ENCODE measurements at regions not wholly inside any gene's neighbourhood (a gene's known extent, or its start where the extent isn't known, plus 50 kb on each side); places are given as distances from the start of the nearest gene placed in this dataset.

- no peak for TF ChIP-seq SRF (IDR thresholded peaks at IDR 0.05; ENCODE audit: low read depth, low read length)
- TF ChIP-seq SP2 (IDR thresholded peaks at IDR 0.05; ENCODE audit: low read length) = no peak
- no peak for TF ChIP-seq RBBP5 (IDR thresholded peaks at IDR 0.05; ENCODE audit: borderline replicate concordance, low read depth, low read length)
- TF ChIP-seq TCF12 (IDR thresholded peaks at IDR 0.05; ENCODE audit: low read depth, low read length) = no peak
- no peak for TF ChIP-seq JUND (IDR thresholded peaks at IDR 0.05; ENCODE audit: low read length)
Measured at GRCh38 chr6:138598562-138599173, 99.4 kb upstream of the NHSL1 start (continued).
